GM21526 (cell line): ENCODE measurements at regions not wholly inside any gene's neighbourhood (a gene's known extent, or its start where the extent isn't known, plus 50 kb on each side); places are given as distances from the start of the nearest gene placed in this dataset.

Experiments
- ATAC-seq: cut with Tn5 transposase; IDR thresholded peaks from one replicate; pipeline ENCODE4 v1.9.1; 2021; ENCODE audit warnings: moderate library complexity; ENCODE audit not compliant: unreplicated experiment, low FRiP score

GRCh38 chr5:96340357-96340756 is 92.7 kb downstream of the PCSK1 start:
- no peak for ATAC-seq

DNA sequence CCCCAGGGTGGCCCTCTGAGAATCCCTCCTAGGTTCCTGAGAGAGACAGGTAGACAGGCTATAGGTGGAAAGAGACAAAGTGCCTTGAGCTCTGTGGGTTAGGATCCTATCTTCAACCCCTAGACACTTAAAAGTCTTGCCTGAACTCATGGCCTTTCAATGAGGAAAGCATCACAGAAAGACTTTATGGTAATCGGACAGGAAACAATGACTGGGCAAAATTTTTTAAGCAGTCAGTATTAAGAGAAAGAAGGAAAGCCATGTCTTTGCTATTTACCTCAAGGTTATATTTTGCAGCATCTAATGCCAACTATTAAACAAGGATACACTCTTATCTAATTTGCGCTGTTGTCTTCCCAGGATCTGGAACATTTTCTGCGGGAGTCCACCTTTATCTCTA is 93.2 kb downstream of the PCSK1 start:
- ATAC-seq = no peak

GRCh38 chr5:96338624-96339415 is 94.2 kb downstream of the PCSK1 start:
- ATAC-seq = no peak

- peak; percentile 56 for ATAC-seq
These were observed 95.0 kb downstream of the PCSK1 start for GRCh38 chr5:96338091-96338490.

DNA sequence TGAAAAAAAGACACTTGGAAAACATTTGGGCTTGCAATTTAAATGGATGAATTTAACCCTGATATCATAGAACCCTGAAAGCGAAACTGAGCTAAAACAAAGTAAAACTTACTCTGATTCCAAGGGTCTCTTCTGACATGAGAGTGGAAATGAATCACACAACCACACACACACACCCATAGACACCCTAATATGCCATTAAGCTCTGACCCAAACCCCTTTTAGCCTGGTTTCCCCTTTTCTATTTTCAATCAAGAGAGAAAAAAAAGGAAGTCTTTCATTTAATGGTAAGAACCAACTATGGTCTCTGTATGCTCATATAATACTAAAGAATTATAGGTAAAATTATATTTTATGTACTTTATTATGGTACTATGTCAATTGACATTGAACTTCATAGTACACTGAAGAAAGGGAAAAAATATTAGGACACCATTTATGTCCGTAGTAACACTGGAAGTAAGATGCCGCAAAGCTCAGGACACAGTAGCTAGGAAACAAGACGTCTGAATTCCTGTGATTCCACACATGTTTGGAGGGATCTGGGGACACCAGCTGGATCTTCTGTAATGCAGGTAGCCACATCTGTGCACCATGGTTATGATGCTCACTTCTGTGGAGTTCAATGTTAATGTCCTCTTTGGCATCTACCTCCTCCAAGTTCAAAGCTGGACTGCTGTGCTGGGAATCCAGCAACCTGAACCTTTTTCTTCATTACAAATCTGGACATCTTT is 95.8 kb downstream of the PCSK1 start:
- ATAC-seq = no peak

GRCh38 chr5:96336351-96336985 is 96.6 kb downstream of the PCSK1 start:
- peak; percentile 62 for ATAC-seq

DNA sequence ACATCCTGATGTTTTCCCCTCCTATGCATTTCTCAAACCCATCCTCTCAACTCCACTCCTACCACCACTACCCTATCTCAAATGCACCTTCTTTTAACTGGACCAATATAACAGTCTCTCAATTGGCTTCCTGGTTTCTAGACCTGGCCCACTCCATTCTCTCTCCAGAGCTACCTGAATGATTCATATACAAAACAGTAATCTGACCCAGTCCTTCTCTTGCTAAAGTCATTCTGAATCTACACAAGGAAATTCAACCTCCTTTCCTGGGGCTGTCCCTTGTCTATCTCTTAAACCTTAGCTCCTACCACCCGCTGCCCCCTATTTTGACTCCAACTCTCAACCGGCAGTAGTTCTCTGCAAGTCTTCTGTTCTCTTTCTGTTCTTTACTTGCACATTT is 97.2 kb downstream of the PCSK1 start:
- ATAC-seq = no peak

DNA sequence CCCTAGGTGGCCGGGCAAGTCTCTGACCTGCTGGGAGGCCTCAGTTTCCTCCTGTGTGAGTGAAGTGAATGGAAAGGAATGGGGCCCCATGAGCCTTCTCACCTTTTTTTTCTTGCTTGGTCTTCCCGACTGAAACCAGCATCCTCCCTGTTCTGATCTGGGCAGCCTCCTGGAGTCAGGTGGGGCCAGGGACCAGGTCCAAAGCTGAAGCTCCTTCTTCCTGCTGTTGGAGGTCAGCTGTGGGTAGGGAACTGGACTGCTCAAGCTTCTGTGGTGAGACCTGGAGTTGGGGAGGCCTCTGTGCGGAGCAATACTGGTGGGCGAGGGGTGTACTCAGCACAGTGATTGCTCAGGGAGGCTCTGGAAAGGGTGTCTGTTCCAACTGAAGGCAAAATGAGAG is 99.7 kb downstream of the PCSK1 start:
- no peak for ATAC-seq

- ATAC-seq = no peak
These were observed 100.3 kb downstream of the PCSK1 start for GRCh38 chr5:96332535-96333366.

DNA sequence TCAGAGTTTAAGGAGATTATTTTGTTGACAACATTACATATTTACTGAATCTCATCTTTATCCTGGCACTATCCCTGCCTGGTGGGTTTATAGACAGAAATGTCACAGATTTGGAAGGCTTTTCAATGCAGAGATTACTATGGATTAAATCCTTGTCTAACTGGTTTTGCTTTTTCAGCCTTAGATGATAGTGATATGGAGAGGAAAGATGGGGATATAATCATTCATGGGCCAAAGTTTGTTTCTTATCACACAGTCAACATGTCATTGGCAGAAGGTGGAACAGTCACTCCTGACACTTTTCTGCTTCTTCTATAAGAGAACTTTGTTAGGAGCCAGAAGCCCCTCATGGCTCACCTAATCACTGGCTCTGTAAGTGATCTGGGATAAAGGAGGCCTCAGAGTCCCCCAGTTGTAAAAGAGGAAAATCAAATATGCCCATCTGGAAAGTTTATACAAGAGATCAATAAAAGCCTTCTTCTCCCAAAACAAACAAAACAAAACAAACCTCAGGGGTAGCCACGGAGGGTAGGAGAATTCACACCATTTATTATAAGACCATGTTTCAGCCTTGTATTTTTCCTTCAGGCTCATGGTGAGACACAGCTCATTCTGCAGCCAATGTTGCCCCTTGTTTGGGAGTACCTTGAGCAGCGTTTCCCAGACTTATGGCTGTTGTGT is 101.2 kb downstream of the PCSK1 start:
- no peak for ATAC-seq

- ATAC-seq = no peak
These were observed 101.8 kb downstream of the PCSK1 start for GRCh38 chr5:96331210-96331609.

DNA sequence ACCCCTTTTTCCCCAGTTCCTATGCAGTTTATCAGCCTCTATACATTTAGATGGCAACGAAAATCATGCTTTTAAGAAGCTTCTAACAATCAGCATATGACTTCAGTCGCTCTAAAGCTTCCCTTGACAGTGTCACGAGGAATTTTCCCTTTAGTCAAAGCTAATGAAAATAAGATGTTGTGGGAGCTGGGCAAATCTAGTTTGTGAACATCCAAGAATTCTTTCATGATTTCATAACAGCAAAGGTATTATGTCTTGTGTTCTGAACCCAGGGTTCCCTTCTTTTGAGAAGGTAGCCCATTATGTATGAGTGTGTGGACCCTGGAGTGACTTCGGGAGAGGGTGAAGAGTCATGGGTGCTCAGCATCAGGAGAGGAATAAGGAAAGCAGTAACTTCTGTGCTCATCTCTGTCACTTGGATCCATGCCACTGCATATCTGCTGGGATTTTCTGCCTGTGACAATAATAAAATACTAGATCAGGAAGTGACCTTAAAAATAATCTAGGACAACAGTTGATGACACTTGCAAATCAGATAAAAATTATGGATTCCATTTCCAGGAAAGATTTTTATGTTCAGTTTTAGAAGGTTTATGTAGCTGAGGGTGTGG is 102.4 kb downstream of the PCSK1 start:
- no peak for ATAC-seq

- no peak for ATAC-seq
These were observed 103.0 kb downstream of the PCSK1 start for GRCh38 chr5:96329886-96330529.

DNA sequence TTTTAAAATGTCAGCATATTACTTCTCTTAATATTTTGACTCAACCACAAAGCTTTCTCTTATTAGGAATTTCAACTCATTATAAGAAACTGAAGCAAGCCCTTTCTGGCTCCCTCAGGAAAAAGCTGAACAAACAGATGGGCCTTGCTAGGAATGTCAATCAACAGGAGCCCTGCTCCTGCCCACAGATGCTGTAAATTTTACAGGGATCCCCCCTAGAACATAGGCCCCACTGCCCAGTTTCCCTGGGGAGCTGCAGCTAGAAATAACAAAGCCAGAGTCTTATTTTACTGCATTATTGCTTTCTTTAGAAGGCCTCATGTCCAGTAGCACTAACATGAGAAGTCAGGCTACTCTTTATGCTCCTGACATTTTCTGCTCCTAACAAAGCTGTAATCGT is 103.8 kb downstream of the PCSK1 start:
- ATAC-seq = no peak

GRCh38 chr5:96327722-96328121 is 105.3 kb downstream of the PCSK1 start:
- ATAC-seq = no peak

- peak; percentile 91 for ATAC-seq
These were observed 106.1 kb downstream of the PCSK1 start for GRCh38 chr5:96326902-96327301.

GRCh38 chr5:96324708-96325107 is 108.3 kb downstream of the PCSK1 start:
- ATAC-seq = no peak

- no peak for ATAC-seq
These were observed 110.2 kb downstream of the PCSK1 start for GRCh38 chr5:96322865-96323264.

DNA sequence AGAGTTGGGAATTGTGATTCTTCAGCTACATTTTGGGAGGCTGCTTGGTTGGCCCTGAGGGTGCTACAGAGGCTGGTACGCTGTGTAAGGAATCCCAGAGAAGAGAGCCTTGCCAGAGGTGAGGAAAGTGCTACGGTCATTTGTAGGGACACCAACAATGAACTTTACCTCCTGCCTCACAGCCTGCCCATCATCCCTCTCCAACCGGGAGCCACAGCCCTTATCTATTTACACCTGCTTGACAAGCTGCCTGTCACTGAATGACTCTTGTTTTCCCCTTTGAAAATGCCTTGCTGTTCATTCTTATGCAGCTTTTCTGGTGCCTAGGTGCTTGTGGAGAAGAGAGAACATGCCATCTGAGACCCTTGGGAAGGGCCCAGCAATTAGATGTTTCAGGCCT is 110.8 kb downstream of the PCSK1 start:
- no peak for ATAC-seq
